ENCODE measurements at regions not wholly inside any gene's neighbourhood (a gene's known extent, or its start where the extent isn't known, plus 50 kb on each side); places are given as distances from the start of the nearest gene placed in this dataset.
A peak's percentile ranks its signal among the peaks of the same experiment; 100 is the strongest.
"Not testable (repeated sequence)": the region's sequence is repeated elsewhere in the genome, so short reads cannot be mapped to it uniquely, and the experiment has no call there.

- H3K4me3 Mint-ChIP-seq, result no peak overlapping the region
- H3K9me3 Mint-ChIP-seq, result no peaks in the 10 kb centered on the region
- H3K27me3 Mint-ChIP-seq, result peaks cover 34% of the 10 kb centered on the region
- peaks cover 10% of the 10 kb centered on the region for H3K4me1 Mint-ChIP-seq
- ATAC-seq, result no peak
- no peaks in the 10 kb centered on the region for H3K36me3 Mint-ChIP-seq
- H3K27ac Mint-ChIP-seq, result no peak overlapping the region
Observed at GRCh38 chr9:117649126-117649525, 55.1 kb upstream of the TLR4 start.

GRCh38 chr9:117644932-117645636 is 59.1 kb upstream of the TLR4 start:
- Mint-ChIP-seq H3K27me3 (peaks cover 26% of the 10 kb centered on the region), H3K4me1 (peaks cover 13% of the 10 kb centered on the region), H3K27ac (peak overlapping the region; percentile 15)

GRCh38 chr9:117644133-117644931 is 59.9 kb upstream of the TLR4 start:
- H3K4me1 Mint-ChIP-seq, result peaks cover 13% of the 10 kb centered on the region
- ATAC-seq, result peak; percentile 72
- H3K9me3 Mint-ChIP-seq, result no peaks in the 10 kb centered on the region
- peaks cover 26% of the 10 kb centered on the region for H3K27me3 Mint-ChIP-seq
- H3K4me3 Mint-ChIP-seq, result peak overlapping the region; percentile 11
- peak overlapping the region; percentile 15 for H3K27ac Mint-ChIP-seq
- no peaks in the 10 kb centered on the region for H3K36me3 Mint-ChIP-seq

More at GRCh38 chr9:117644932-117645636, 59.1 kb upstream of the TLR4 start:
- no peak overlapping the region for H3K4me3 Mint-ChIP-seq
- ATAC-seq, result no peak
- no peaks in the 10 kb centered on the region for H3K9me3 Mint-ChIP-seq
- H3K36me3 Mint-ChIP-seq, result no peaks in the 10 kb centered on the region

- Mint-ChIP-seq H3K27ac (no peak overlapping the region), H3K4me3 (peak overlapping the region; percentile 64), H3K9me3 (no peaks in the 10 kb centered on the region), H3K4me1 (peaks cover 13% of the 10 kb centered on the region), H3K36me3 (no peaks in the 10 kb centered on the region), H3K27me3 (peaks cover 23% of the 10 kb centered on the region)
- ATAC-seq, result no peak
Observed at GRCh38 chr9:117643288-117643654, 60.9 kb upstream of the TLR4 start.

- not testable (repeated sequence) for H3K27ac Mint-ChIP-seq, H3K9me3 Mint-ChIP-seq, ATAC-seq, H3K36me3 Mint-ChIP-seq
- Mint-ChIP-seq H3K27me3 (peaks cover 23% of the 10 kb centered on the region), H3K4me3 (peak overlapping the region; percentile 64), H3K4me1 (peaks cover 13% of the 10 kb centered on the region)
Observed at GRCh38 chr9:117642571-117643287, 61.5 kb upstream of the TLR4 start.

GRCh38 chr9:117636681-117637080 is 67.5 kb upstream of the TLR4 start:
- no peaks in the 10 kb centered on the region for H3K9me3 Mint-ChIP-seq
- H3K4me3 Mint-ChIP-seq, result no peak overlapping the region
- H3K27ac Mint-ChIP-seq, result no peak overlapping the region
- no peaks in the 10 kb centered on the region for H3K4me1 Mint-ChIP-seq
- no peaks in the 10 kb centered on the region for H3K36me3 Mint-ChIP-seq
- ATAC-seq, result no peak
- H3K27me3 Mint-ChIP-seq, result peaks cover 18% of the 10 kb centered on the region

GRCh38 chr9:117625154-117625553 is 79.0 kb upstream of the TLR4 start:
- H3K4me3 Mint-ChIP-seq, result no peak overlapping the region
- H3K9me3 Mint-ChIP-seq, result peaks cover 17% of the 10 kb centered on the region
- H3K27ac Mint-ChIP-seq, result no peak overlapping the region
- no peaks in the 10 kb centered on the region for H3K27me3 Mint-ChIP-seq
- no peak for ATAC-seq
- H3K36me3 Mint-ChIP-seq, result no peaks in the 10 kb centered on the region
- H3K4me1 Mint-ChIP-seq, result no peaks in the 10 kb centered on the region

GRCh38 chr9:117624106-117624505 is 80.1 kb upstream of the TLR4 start:
- Mint-ChIP-seq H3K27me3 (no peaks in the 10 kb centered on the region), H3K27ac (no peak overlapping the region), H3K4me1 (no peaks in the 10 kb centered on the region), H3K9me3 (peaks cover 17% of the 10 kb centered on the region), H3K36me3 (no peaks in the 10 kb centered on the region), H3K4me3 (no peak overlapping the region)
- ATAC-seq, result no peak

GRCh38 chr9:117622347-117622746 is 81.9 kb upstream of the TLR4 start:
- Mint-ChIP-seq H3K4me1 (no peaks in the 10 kb centered on the region), H3K9me3 (peaks cover 17% of the 10 kb centered on the region), H3K4me3 (no peak overlapping the region), H3K27me3 (no peaks in the 10 kb centered on the region), H3K27ac (no peak overlapping the region), H3K36me3 (no peaks in the 10 kb centered on the region)
- no peak for ATAC-seq

GRCh38 chr9:117616431-117616831 is 87.8 kb upstream of the TLR4 start:
- no peak overlapping the region for H3K4me3 Mint-ChIP-seq
- ATAC-seq, result no peak
- no peaks in the 10 kb centered on the region for H3K36me3 Mint-ChIP-seq
- H3K4me1 Mint-ChIP-seq, result no peaks in the 10 kb centered on the region
- no peak overlapping the region for H3K27ac Mint-ChIP-seq
- H3K9me3 Mint-ChIP-seq, result no peaks in the 10 kb centered on the region
- H3K27me3 Mint-ChIP-seq, result peaks cover 7% of the 10 kb centered on the region

GRCh38 chr9:117612317-117612716 is 91.9 kb upstream of the TLR4 start:
- H3K9me3 Mint-ChIP-seq, result no peaks in the 10 kb centered on the region
- H3K36me3 Mint-ChIP-seq, result no peaks in the 10 kb centered on the region
- no peak overlapping the region for H3K4me3 Mint-ChIP-seq
- peaks cover 7% of the 10 kb centered on the region for H3K27me3 Mint-ChIP-seq
- H3K27ac Mint-ChIP-seq, result no peak overlapping the region
- H3K4me1 Mint-ChIP-seq, result no peaks in the 10 kb centered on the region
- no peak for ATAC-seq

GRCh38 chr9:117597977-117598376 is 106.2 kb upstream of the TLR4 start:
- peaks cover 12% of the 10 kb centered on the region for H3K27me3 Mint-ChIP-seq
- H3K9me3 Mint-ChIP-seq, result peaks cover 9% of the 10 kb centered on the region
- H3K4me1 Mint-ChIP-seq, result no peaks in the 10 kb centered on the region
- H3K4me3 Mint-ChIP-seq, result no peak overlapping the region
- H3K27ac Mint-ChIP-seq, result no peak overlapping the region
- ATAC-seq, result no peak
- no peaks in the 10 kb centered on the region for H3K36me3 Mint-ChIP-seq

- peaks cover 12% of the 10 kb centered on the region for H3K27me3 Mint-ChIP-seq
- H3K4me1 Mint-ChIP-seq, result no peaks in the 10 kb centered on the region
- ATAC-seq, result no peak
- no peaks in the 10 kb centered on the region for H3K36me3 Mint-ChIP-seq
- H3K27ac Mint-ChIP-seq, result no peak overlapping the region
- no peak overlapping the region for H3K4me3 Mint-ChIP-seq
- H3K9me3 Mint-ChIP-seq, result peaks cover 9% of the 10 kb centered on the region
Observed at GRCh38 chr9:117596678-117597077, 107.5 kb upstream of the TLR4 start.

GRCh38 chr9:117595650-117596049 is 108.6 kb upstream of the TLR4 start:
- Mint-ChIP-seq H3K27me3 (peaks cover 12% of the 10 kb centered on the region), H3K4me1 (no peaks in the 10 kb centered on the region), H3K27ac (no peak overlapping the region), H3K4me3 (no peak overlapping the region), H3K36me3 (no peaks in the 10 kb centered on the region), H3K9me3 (peaks cover 3% of the 10 kb centered on the region)
- no peak for ATAC-seq

GRCh38 chr9:117587263-117587662 is 116.9 kb upstream of the TLR4 start:
- Mint-ChIP-seq H3K27ac (no peak overlapping the region), H3K4me3 (no peak overlapping the region), H3K4me1 (no peaks in the 10 kb centered on the region), H3K36me3 (no peaks in the 10 kb centered on the region), H3K27me3 (no peaks in the 10 kb centered on the region), H3K9me3 (peaks cover 3% of the 10 kb centered on the region)
- ATAC-seq, result no peak

All from stimulated activated memory B cell treated with anti-CD40 and anti-IgM and Interleukin-4, amounts not matched to agents 10 μg/mL and 1 μg/mL and 100 μg/mL, for 72 hours (primary cell).